ENCODE measurements at regions not wholly inside any gene's neighbourhood (a gene's known extent, or its start where the extent isn't known, plus 50 kb on each side); places are given as distances from the start of the nearest gene placed in this dataset.
A peak's percentile ranks its signal among the peaks of the same experiment; 100 is the strongest.

DNA sequence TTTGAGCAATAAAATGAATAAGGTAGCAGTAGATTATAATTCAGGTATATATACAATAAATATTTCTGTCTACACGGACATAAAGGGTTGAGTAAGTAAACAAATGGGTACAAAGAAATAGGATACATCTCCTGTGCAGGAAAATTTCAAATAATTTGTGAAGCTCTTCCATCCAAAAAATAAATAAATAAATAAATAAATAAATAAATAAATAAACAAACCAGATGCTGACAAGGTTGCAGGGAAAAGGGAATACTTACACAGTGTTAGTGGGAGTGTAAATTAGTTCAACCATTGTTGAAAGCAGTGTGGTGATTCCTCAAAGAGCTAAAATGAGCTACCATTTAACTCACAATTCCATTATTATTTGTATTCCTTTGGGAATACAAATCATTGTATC is 227.3 kb upstream of the CDH18 start:
- Histone ChIP-seq H2BK15ac (replicated peaks; ENCODE audit: low read depth) (no peak overlapping the region), H2BK5ac (ENCODE audit: low read length) (no peak overlapping the region), H3K79me2 (ENCODE audit: control insufficient read depth, insufficient read depth, low read length) (no peaks in the 10 kb centered on the region), H4K5ac (ENCODE audit: low read length) (no peak overlapping the region), H3K27me3 (ENCODE audit: insufficient read depth, low read length, poor library complexity) (no peaks in the 10 kb centered on the region), H3K4me3 (ENCODE audit: low read length) (no peak overlapping the region), H3K4ac (ENCODE audit: low read depth, low read length) (no peak overlapping the region), H3K79me1 (ENCODE audit: low read length) (no peaks in the 10 kb centered on the region), H4K8ac (ENCODE audit: low read depth, low read length) (no peak overlapping the region), H3K9ac (ENCODE audit: low read length) (no peak overlapping the region), H3K23ac (ENCODE audit: low read length) (no peak overlapping the region), H3K27ac (ENCODE audit: low read depth, low read length) (no peak overlapping the region), H3K56ac (ENCODE audit: low read length) (no peak overlapping the region), H2BK120ac (ENCODE audit: low read depth, low read length) (no peak overlapping the region), H3K4me1 (ENCODE audit: control insufficient read depth, low read depth, low read length) (no peaks in the 10 kb centered on the region), H3K4me2 (ENCODE audit: low read length) (no peak overlapping the region), H2AK5ac (ENCODE audit: low read length) (no peak overlapping the region), H3K36me3 (ENCODE audit: control insufficient read depth, insufficient read depth, low read length) (no peaks in the 10 kb centered on the region), H3K18ac (ENCODE audit: low read length) (no peak overlapping the region)
- no peak for DNase-seq
- no CpG with 5 or more reads among the region's 1 CpG for WGBS (ENCODE audit: extremely low coverage, insufficient coverage, low lambda C conversion rate)

- no peak overlapping the region for H2BK120ac ChIP-seq (ENCODE audit: low read depth, low read length)
- no peaks in the 10 kb centered on the region for H3K36me3 ChIP-seq (ENCODE audit: control insufficient read depth, insufficient read depth, low read length)
- no peak for DNase-seq
- no peak overlapping the region for H3K4me3 ChIP-seq (ENCODE audit: low read length)
- no peak overlapping the region for H4K8ac ChIP-seq (ENCODE audit: low read depth, low read length)
- no peak overlapping the region for H2BK5ac ChIP-seq (ENCODE audit: low read length)
- H3K4me2 ChIP-seq (ENCODE audit: low read length), result no peak overlapping the region
- H3K79me1 ChIP-seq (ENCODE audit: low read length), result no peaks in the 10 kb centered on the region
- H3K4me1 ChIP-seq (ENCODE audit: control insufficient read depth, low read depth, low read length), result no peaks in the 10 kb centered on the region
- H3K27me3 ChIP-seq (ENCODE audit: insufficient read depth, low read length, poor library complexity), result no peaks in the 10 kb centered on the region
- no peak overlapping the region for H3K4ac ChIP-seq (ENCODE audit: low read depth, low read length)
- H3K18ac ChIP-seq (ENCODE audit: low read length), result no peak overlapping the region
- H3K23ac ChIP-seq (ENCODE audit: low read length), result no peak overlapping the region
- H2AK5ac ChIP-seq (ENCODE audit: low read length), result no peak overlapping the region
- no peak overlapping the region for H2BK15ac ChIP-seq (replicated peaks; ENCODE audit: low read depth)
- no peak overlapping the region for H3K27ac ChIP-seq (ENCODE audit: low read depth, low read length)
- H3K79me2 ChIP-seq (ENCODE audit: control insufficient read depth, insufficient read depth, low read length), result no peaks in the 10 kb centered on the region
- no CpG with 5 or more reads among the region's 2 CpGs for WGBS (ENCODE audit: extremely low coverage, insufficient coverage, low lambda C conversion rate)
- no peak overlapping the region for H4K5ac ChIP-seq (ENCODE audit: low read length)
- H3K56ac ChIP-seq (ENCODE audit: low read length), result no peak overlapping the region
- H3K9ac ChIP-seq (ENCODE audit: low read length), result no peak overlapping the region
Observed at GRCh38 chr5:20213803-20214202, 225.8 kb upstream of the CDH18 start.

- Histone ChIP-seq H3K4me2 (ENCODE audit: low read length) (no peak overlapping the region), H2AK5ac (ENCODE audit: low read length) (no peak overlapping the region), H3K27ac (ENCODE audit: low read depth, low read length) (no peak overlapping the region), H3K9ac (ENCODE audit: low read length) (no peak overlapping the region), H2BK5ac (ENCODE audit: low read length) (no peak overlapping the region), H3K56ac (ENCODE audit: low read length) (no peak overlapping the region), H3K27me3 (ENCODE audit: insufficient read depth, low read length, poor library complexity) (no peaks in the 10 kb centered on the region), H3K23ac (ENCODE audit: low read length) (no peak overlapping the region), H3K79me2 (ENCODE audit: control insufficient read depth, insufficient read depth, low read length) (no peaks in the 10 kb centered on the region), H3K4me1 (ENCODE audit: control insufficient read depth, low read depth, low read length) (no peaks in the 10 kb centered on the region), H3K79me1 (ENCODE audit: low read length) (no peaks in the 10 kb centered on the region), H3K4ac (ENCODE audit: low read depth, low read length) (no peak overlapping the region), H2BK15ac (replicated peaks; ENCODE audit: low read depth) (no peak overlapping the region), H3K4me3 (ENCODE audit: low read length) (no peak overlapping the region), H4K5ac (ENCODE audit: low read length) (no peak overlapping the region), H4K8ac (ENCODE audit: low read depth, low read length) (no peak overlapping the region), H2BK120ac (ENCODE audit: low read depth, low read length) (no peak overlapping the region), H3K36me3 (ENCODE audit: control insufficient read depth, insufficient read depth, low read length) (no peaks in the 10 kb centered on the region), H3K18ac (ENCODE audit: low read length) (no peak overlapping the region)
- no peak for DNase-seq
Observed at GRCh38 chr5:20212701-20213100, 224.7 kb upstream of the CDH18 start.

DNA sequence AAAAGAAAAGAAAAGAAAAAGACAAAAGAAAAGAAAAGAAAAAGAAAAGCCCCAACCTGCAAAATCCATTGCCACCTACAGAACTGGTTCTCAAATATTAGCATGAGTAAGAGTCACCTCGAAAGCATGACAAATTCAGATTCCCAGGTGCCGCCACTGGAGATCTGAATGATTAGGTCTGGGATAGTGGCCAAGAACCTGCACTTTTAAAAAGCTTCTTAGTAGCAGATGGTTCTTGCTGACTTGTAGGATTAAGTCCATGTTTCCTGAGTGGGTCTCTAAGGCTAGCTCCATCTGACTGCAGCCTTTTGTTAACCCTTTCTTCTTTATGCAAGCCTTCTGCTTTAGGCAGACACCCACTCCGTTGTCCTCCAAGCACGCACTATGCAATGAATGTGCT is 178.5 kb upstream of the CDH18 start:
- H2BK120ac ChIP-seq (ENCODE audit: low read depth, low read length), result no peak overlapping the region
- no peak overlapping the region for H3K4ac ChIP-seq (ENCODE audit: low read depth, low read length)
- no peak overlapping the region for H3K23ac ChIP-seq (ENCODE audit: low read length)
- no peak overlapping the region for H3K18ac ChIP-seq (ENCODE audit: low read length)
- H3K9ac ChIP-seq (ENCODE audit: low read length), result no peak overlapping the region
- no peak overlapping the region for H4K8ac ChIP-seq (ENCODE audit: low read depth, low read length)
- no peak overlapping the region for H4K5ac ChIP-seq (ENCODE audit: low read length)
- no peaks in the 10 kb centered on the region for H3K36me3 ChIP-seq (ENCODE audit: control insufficient read depth, insufficient read depth, low read length)
- no peak overlapping the region for H2BK15ac ChIP-seq (replicated peaks; ENCODE audit: low read depth)
- H3K4me1 ChIP-seq (ENCODE audit: control insufficient read depth, low read depth, low read length), result no peaks in the 10 kb centered on the region
- no peak overlapping the region for H2AK5ac ChIP-seq (ENCODE audit: low read length)
- no peak overlapping the region for H2BK5ac ChIP-seq (ENCODE audit: low read length)
- no peak overlapping the region for H3K56ac ChIP-seq (ENCODE audit: low read length)
- no peak overlapping the region for H3K4me3 ChIP-seq (ENCODE audit: low read length)
- H3K79me2 ChIP-seq (ENCODE audit: control insufficient read depth, insufficient read depth, low read length), result no peaks in the 10 kb centered on the region
- H3K4me2 ChIP-seq (ENCODE audit: low read length), result no peak overlapping the region
- DNase-seq, result peak; percentile 1
- H3K27ac ChIP-seq (ENCODE audit: low read depth, low read length), result no peak overlapping the region
- no peaks in the 10 kb centered on the region for H3K27me3 ChIP-seq (ENCODE audit: insufficient read depth, low read length, poor library complexity)
- no peaks in the 10 kb centered on the region for H3K79me1 ChIP-seq (ENCODE audit: low read length)
- no CpG with 5 or more reads among the region's 4 CpGs for WGBS (ENCODE audit: extremely low coverage, insufficient coverage, low lambda C conversion rate)

- Histone ChIP-seq H3K27ac (ENCODE audit: low read depth, low read length) (no peak overlapping the region), H3K9ac (ENCODE audit: low read length) (no peak overlapping the region), H2BK5ac (ENCODE audit: low read length) (no peak overlapping the region), H3K4me3 (ENCODE audit: low read length) (no peak overlapping the region), H4K8ac (ENCODE audit: low read depth, low read length) (no peak overlapping the region), H3K36me3 (ENCODE audit: control insufficient read depth, insufficient read depth, low read length) (no peaks in the 10 kb centered on the region), H3K4me2 (ENCODE audit: low read length) (no peak overlapping the region), H3K79me1 (ENCODE audit: low read length) (no peaks in the 10 kb centered on the region), H2BK120ac (ENCODE audit: low read depth, low read length) (no peak overlapping the region), H3K56ac (ENCODE audit: low read length) (no peak overlapping the region), H3K23ac (ENCODE audit: low read length) (no peak overlapping the region), H3K4me1 (ENCODE audit: control insufficient read depth, low read depth, low read length) (no peaks in the 10 kb centered on the region), H3K79me2 (ENCODE audit: control insufficient read depth, insufficient read depth, low read length) (no peaks in the 10 kb centered on the region), H2BK15ac (replicated peaks; ENCODE audit: low read depth) (no peak overlapping the region), H4K5ac (ENCODE audit: low read length) (no peak overlapping the region), H3K4ac (ENCODE audit: low read depth, low read length) (no peak overlapping the region), H2AK5ac (ENCODE audit: low read length) (no peak overlapping the region), H3K27me3 (ENCODE audit: insufficient read depth, low read length, poor library complexity) (no peaks in the 10 kb centered on the region), H3K18ac (ENCODE audit: low read length) (no peak overlapping the region)
- no CpG with 5 or more reads among the region's 1 CpG for WGBS (ENCODE audit: extremely low coverage, insufficient coverage, low lambda C conversion rate)
- no peak for DNase-seq
Observed at GRCh38 chr5:20158006-20158405, 170.0 kb upstream of the CDH18 start.

DNA sequence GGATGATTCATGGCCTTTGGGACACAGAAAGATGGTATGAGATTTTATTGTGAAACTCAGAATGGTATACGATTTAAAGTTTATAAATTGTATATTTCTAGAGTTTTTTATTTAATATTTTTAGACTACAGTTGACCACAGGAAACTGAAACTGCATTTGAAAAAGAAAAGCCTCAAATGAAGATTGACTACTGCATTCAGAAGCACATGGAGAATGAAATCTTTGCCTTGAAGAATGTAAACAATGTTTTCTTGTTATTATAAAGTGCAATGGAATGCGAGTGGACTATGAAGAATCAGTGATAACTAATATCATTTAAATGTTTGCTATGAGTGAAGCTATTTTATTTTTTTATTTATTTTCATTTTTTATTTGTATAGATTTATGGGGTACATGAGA is 169.1 kb upstream of the CDH18 start:
- Histone ChIP-seq H3K4ac (ENCODE audit: low read depth, low read length) (no peak overlapping the region), H3K27me3 (ENCODE audit: insufficient read depth, low read length, poor library complexity) (no peaks in the 10 kb centered on the region), H3K23ac (ENCODE audit: low read length) (no peak overlapping the region), H3K18ac (ENCODE audit: low read length) (no peak overlapping the region), H3K4me3 (ENCODE audit: low read length) (no peak overlapping the region), H3K4me1 (ENCODE audit: control insufficient read depth, low read depth, low read length) (no peaks in the 10 kb centered on the region), H3K36me3 (ENCODE audit: control insufficient read depth, insufficient read depth, low read length) (no peaks in the 10 kb centered on the region), H3K79me1 (ENCODE audit: low read length) (no peaks in the 10 kb centered on the region), H3K27ac (ENCODE audit: low read depth, low read length) (no peak overlapping the region), H2BK120ac (ENCODE audit: low read depth, low read length) (no peak overlapping the region), H4K8ac (ENCODE audit: low read depth, low read length) (no peak overlapping the region), H3K9ac (ENCODE audit: low read length) (no peak overlapping the region), H3K56ac (ENCODE audit: low read length) (no peak overlapping the region), H3K79me2 (ENCODE audit: control insufficient read depth, insufficient read depth, low read length) (no peaks in the 10 kb centered on the region), H3K4me2 (ENCODE audit: low read length) (no peak overlapping the region), H2BK5ac (ENCODE audit: low read length) (no peak overlapping the region), H2AK5ac (ENCODE audit: low read length) (no peak overlapping the region), H4K5ac (ENCODE audit: low read length) (no peak overlapping the region), H2BK15ac (replicated peaks; ENCODE audit: low read depth) (no peak overlapping the region)
- DNase-seq, result no peak
- 92% methylated on average over 1 of the region's 2 CpGs for WGBS (ENCODE audit: extremely low coverage, insufficient coverage, low lambda C conversion rate)

Measured in mesendoderm (in vitro differentiated cells).